ENCODE measurements at regions not wholly inside any gene's neighbourhood (a gene's known extent, or its start where the extent isn't known, plus 50 kb on each side); places are given as distances from the start of the nearest gene placed in this dataset.
"Not testable (repeated sequence)": the region's sequence is repeated elsewhere in the genome, so short reads cannot be mapped to it uniquely, and the experiment has no call there.

DNA sequence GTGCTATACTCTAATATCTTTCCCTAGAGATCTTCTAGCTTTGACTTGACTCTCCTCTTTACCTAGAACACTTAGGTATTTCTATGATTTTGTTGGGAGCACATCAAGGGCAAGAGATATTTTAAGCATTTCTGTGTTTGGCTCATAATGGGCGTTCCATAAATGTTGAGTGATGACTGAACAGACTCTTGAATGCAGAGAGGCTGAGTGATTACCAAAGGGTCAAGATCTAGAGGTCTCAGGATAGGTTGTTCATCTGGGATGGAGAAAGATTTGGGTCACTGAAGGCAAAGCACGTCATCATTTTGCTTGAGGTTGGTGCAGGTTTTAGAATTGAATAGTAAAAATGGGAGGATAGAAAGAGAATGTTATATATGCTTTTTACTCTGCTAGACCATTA lies 705.4 kb upstream of the B3GALT2 start:
- DNase-seq (ENCODE audit: low read depth) = no peak
- TF ChIP-seq, protein P1, sequence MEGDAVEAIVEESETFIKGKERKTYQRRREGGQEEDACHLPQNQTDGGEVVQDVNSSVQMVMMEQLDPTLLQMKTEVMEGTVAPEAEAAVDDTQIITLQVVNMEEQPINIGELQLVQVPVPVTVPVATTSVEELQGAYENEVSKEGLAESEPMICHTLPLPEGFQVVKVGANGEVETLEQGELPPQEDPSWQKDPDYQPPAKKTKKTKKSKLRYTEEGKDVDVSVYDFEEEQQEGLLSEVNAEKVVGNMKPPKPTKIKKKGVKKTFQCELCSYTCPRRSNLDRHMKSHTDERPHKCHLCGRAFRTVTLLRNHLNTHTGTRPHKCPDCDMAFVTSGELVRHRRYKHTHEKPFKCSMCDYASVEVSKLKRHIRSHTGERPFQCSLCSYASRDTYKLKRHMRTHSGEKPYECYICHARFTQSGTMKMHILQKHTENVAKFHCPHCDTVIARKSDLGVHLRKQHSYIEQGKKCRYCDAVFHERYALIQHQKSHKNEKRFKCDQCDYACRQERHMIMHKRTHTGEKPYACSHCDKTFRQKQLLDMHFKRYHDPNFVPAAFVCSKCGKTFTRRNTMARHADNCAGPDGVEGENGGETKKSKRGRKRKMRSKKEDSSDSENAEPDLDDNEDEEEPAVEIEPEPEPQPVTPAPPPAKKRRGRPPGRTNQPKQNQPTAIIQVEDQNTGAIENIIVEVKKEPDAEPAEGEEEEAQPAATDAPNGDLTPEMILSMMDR (IDR thresholded peaks at IDR 0.05; ENCODE audit: insufficient read depth, low read depth, low read length) = no peak
- H3K4me3 ChIP-seq (ENCODE audit: low read depth, low read length) = no peak overlapping the region

DNA sequence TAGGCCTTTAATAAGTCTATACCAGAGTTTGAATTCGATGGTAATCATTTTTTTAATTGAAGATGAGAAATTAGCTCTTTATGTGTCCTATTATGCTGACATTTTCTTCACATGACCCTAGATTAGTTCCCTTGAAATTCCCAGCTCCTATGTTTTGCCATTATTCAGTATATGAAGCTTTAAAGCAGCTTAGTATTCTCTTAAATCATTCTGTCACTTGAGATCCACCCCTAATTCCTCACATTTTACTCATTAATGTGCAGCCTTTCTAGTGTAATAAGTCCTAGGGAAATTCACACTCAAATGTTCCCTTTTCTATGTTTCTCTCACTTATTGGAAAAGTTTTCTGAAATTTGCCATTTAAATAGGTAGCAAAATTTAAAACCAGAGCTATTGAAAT lies 704.5 kb upstream of the B3GALT2 start:
- DNase-seq (ENCODE audit: low read depth) = no peak
- TF ChIP-seq, protein P1 (IDR thresholded peaks at IDR 0.05; ENCODE audit: insufficient read depth, low read depth, low read length) = no peak
- H3K4me3 ChIP-seq (ENCODE audit: low read depth, low read length) = no peak overlapping the region

DNA sequence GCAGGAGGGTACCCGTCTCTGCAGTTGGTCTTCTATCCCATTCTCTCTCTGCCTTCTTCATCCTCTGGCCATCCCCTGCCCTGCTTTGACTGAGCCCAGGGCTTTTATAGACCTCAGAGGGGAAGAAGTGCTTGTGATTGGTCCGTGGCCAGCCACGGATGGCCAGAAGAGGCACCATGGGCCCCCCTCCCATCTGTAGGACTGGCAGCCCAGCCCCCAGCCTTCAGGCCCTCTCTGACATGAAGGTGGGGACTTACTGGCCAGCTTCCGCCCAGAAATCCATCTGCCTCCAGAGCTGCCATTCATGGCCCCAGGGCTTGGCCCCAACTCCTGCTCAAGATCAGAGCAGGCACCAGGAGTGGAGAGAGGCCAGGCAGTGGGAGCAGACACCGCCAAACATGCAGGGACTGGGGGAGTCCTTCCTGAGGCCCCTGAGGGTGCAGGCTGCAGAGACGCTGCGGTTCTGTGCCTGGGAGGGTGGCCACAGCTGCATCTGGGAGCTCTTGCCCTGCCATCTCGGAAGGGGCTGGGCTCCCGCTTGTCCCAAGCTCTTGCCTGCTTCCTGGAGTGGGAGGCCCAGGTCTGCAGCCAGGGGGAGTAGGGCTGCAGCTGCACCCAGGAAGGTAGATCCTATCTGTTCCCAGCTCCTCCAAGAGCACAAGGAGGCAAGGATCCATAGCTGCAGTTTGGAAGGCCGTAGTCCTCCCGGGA lies 698.6 kb upstream of the B3GALT2 start:
- TF ChIP-seq, protein P1 (IDR thresholded peaks at IDR 0.05; ENCODE audit: insufficient read depth, low read depth, low read length) = no peak
- no peak overlapping the region for H3K4me3 ChIP-seq (ENCODE audit: low read depth, low read length)
- no peak for DNase-seq (ENCODE audit: low read depth)

DNA sequence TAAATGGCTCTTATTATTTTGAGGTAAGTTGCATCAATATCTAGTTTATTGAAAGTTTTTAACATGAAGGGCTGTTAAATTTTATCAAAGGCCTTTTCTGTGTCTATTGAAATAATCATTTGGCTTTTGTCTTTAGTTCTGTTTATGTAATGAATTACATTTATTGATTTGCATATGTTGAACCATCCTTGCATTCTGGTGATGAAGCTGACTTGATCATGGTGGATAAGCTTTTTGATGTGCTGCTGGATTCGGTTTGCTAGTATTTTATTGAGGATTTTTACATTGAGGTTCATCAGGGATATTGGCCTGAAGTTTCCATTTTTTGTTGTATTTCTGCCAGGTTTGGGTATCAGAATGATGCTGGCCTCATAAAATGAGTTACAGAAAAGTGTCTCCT lies 691.5 kb upstream of the B3GALT2 start:
- not testable (repeated sequence) for DNase-seq (ENCODE audit: low read depth); H3K4me3 ChIP-seq (ENCODE audit: low read depth, low read length)

DNA sequence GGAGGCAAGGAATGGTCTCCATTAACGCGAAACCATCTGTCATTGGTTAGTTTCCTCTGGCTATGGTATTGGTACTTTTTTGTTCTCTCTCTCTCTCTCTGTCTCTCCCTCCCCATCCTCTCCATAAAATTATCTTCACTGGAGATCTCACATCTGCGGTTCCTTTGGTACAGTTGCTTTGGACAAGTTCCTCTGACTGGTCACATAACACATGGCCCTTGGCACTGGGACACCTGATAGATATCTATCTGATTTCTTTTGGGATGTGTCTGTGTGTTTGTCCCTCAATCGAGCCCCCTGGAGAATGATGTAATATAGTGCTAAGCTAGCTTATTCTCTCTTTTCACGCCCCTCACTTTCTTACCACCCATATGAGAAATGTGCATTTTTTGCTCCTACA lies 682.0 kb upstream of the B3GALT2 start:
- H3K4me3 ChIP-seq (ENCODE audit: low read depth, low read length) = no peak overlapping the region
- TF ChIP-seq, protein P1 (IDR thresholded peaks at IDR 0.05; ENCODE audit: insufficient read depth, low read depth, low read length) = no peak
- DNase-seq (ENCODE audit: low read depth) = no peak

DNA sequence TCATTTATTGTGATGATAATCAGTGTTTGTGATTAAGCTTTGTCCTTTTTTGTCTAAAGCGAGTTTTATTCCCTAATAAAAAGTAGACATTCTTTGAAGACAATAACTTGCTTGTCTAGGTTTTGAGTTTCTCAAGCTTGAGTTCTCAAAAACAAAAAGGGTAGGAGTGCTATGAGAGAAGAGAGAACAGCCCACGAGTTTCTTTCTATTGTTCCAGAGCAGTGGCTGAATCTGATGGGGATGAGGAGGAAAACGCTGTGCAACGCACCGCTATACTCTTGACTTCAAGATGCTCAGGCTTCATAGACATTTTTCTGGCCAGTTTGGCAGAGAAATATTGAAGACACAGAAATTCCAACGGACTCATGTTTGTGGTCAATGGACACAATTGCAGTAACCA lies 669.8 kb upstream of the B3GALT2 start:
- DNase-seq (ENCODE audit: low read depth) = no peak
- TF ChIP-seq, protein P1 (IDR thresholded peaks at IDR 0.05; ENCODE audit: insufficient read depth, low read depth, low read length) = no peak
- no peak overlapping the region for H3K4me3 ChIP-seq (ENCODE audit: low read depth, low read length)

DNA sequence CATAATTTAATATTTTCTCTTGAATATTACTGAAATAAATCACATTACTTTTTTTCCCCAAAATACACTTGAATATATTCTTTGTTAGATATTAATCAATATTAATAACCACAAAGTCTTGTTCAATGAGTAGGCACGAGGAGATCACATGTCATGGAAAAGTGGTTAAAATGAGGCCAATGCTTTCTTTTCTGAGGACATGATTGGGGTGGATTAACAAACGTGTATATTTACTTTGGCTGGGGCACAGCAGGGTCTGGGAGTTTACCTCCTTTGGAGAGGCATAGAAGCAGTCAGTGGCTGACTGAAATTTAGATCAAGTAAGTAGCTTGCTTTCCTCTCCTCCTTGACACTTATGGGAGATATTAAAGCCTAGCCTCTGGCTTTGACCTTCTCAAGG lies 664.3 kb upstream of the B3GALT2 start:
- no peak for DNase-seq (ENCODE audit: low read depth)
- no peak overlapping the region for H3K4me3 ChIP-seq (ENCODE audit: low read depth, low read length)
- TF ChIP-seq, protein P1 (IDR thresholded peaks at IDR 0.05; ENCODE audit: insufficient read depth, low read depth, low read length) = no peak

Data from fibroblast of villous mesenchyme (primary cell).